H1 (cell line): ENCODE measurements at regions not wholly inside any gene's neighbourhood (a gene's known extent, or its start where the extent isn't known, plus 50 kb on each side); places are given as distances from the start of the nearest gene placed in this dataset.

ENCODE experiments used
- CTCF ChIA-PET: fragments of 300-600 bp; sonication (Branson Sonifier 250); formaldehyde crosslinking; loops from one replicate; lab custom pipeline; 2021; ENCODE audit not compliant: partially characterized antibody; lab: Charles Lee
- POLR2A ChIA-PET: fragments of 300-600 bp; sonication (Branson Sonifier 250); formaldehyde crosslinking; loops from one replicate; lab custom pipeline; 2021; ENCODE audit warnings: inconsistent platforms; ENCODE audit not compliant: partially characterized antibody; lab: Charles Lee
- DNase-seq, 2 experiments: peaks; one replicate each; pipeline versions ENCODE4 v3.0.0 to v3.0.0-alpha.2; 2010 to 2022; ENCODE audit warnings: low spot score in 2 of 2, low read depth in 1 of 2, mixed read lengths in 1 of 2
- FAIRE-seq: peaks from 2 replicates; lab custom pipeline; 2011; peaks lifted over from hg19 to GRCh38; lab: Jason Lieb, UNC
- H2AFZ ChIP-seq: 2 replicates; pipeline ENCODE4 v1.8.1; 2012; ENCODE audit warnings: low read length, inconsistent platforms
- H2AK5ac ChIP-seq: 2 replicates; pipeline ENCODE4 v1.6.1; 2013; ENCODE audit warnings: low read depth, low read length
- H2BK120ac ChIP-seq: replicated peaks from 2 replicates; pipeline ENCODE3; 2013; ENCODE audit warnings: low read depth, low read length, inconsistent platforms
- H2BK12ac ChIP-seq: 2 replicates; pipeline ENCODE4 v1.6.1; 2013; ENCODE audit warnings: low read depth, low read length
- H2BK15ac ChIP-seq: 2 replicates; pipeline ENCODE4 v1.6.1; 2013; ENCODE audit warnings: low read length
- H2BK20ac ChIP-seq: 2 replicates; pipeline ENCODE4 v1.6.1; 2013; ENCODE audit warnings: low read length
- H2BK5ac ChIP-seq: 2 replicates; pipeline ENCODE4 v1.6.1; 2013; ENCODE audit warnings: low read depth, low read length
- H3K14ac ChIP-seq: 2 replicates; pipeline ENCODE4 v1.6.1; 2013; ENCODE audit warnings: inconsistent platforms; ENCODE audit not compliant: insufficient read length
- H3K18ac ChIP-seq: 2 replicates; pipeline ENCODE4 v1.6.1; 2013; ENCODE audit warnings: low read length; ENCODE audit errors: extremely low read depth
- H3K23ac ChIP-seq: 2 replicates; pipeline ENCODE4 v1.6.1; 2013; ENCODE audit warnings: inconsistent platforms; ENCODE audit not compliant: insufficient read length
- H3K23me2 ChIP-seq: 2 replicates; pipeline ENCODE4 v1.6.1; 2013; ENCODE audit warnings: low read depth, low read length
- H3K27ac ChIP-seq: 2 replicates; pipeline ENCODE4 v1.6.1; 2011; ENCODE audit warnings: low read depth, low read length, inconsistent platforms
- H3K27me3 ChIP-seq, 4 experiments: replicated peaks in 1 of 4; 1 replicate in 1 of 4; 2 replicates in 3 of 4; pipeline versions ENCODE4 v1.6.1 to v1.8.1; 2011 to 2013; ENCODE audit warnings: low read length in 3 of 4, mild to moderate bottlenecking in 3 of 4, inconsistent platforms in 2 of 4, mixed read lengths in 2 of 4, moderate library complexity in 1 of 4; ENCODE audit not compliant: control insufficient read depth in 3 of 4, insufficient read depth in 3 of 4; ENCODE audit errors: extremely low read depth in 1 of 4
- H3K36me3 ChIP-seq, 4 experiments: 2 replicates each; pipeline versions ENCODE4 v1.6.1 to v1.8.1; 2011 to 2013; ENCODE audit warnings: mild to moderate bottlenecking in 4 of 4, low read length in 3 of 4, moderate library complexity in 2 of 4, control low read depth in 1 of 4, inconsistent platforms in 1 of 4; ENCODE audit not compliant: insufficient read depth in 4 of 4, control insufficient read depth in 2 of 4
- H3K4ac ChIP-seq: replicated peaks from 2 replicates; pipeline ENCODE3; 2013; ENCODE audit warnings: low read length, low read depth, mixed read lengths, inconsistent platforms; ENCODE audit not compliant: insufficient read length
- H3K4me1 ChIP-seq, 4 experiments: replicated peaks in 1 of 4; 1 replicate in 1 of 4; 2 replicates in 3 of 4; pipeline versions ENCODE4 v1.6.1 to v1.8.1; 2011 to 2013; ENCODE audit warnings: low read length in 3 of 4, inconsistent platforms in 2 of 4, mixed read lengths in 1 of 4; ENCODE audit not compliant: insufficient read depth in 4 of 4, control insufficient read depth in 3 of 4
- H3K4me2 ChIP-seq, 2 experiments: 2 replicates each; pipeline versions ENCODE4 v1.6.1 to v1.8.1; 2011 to 2013; ENCODE audit warnings: low read depth in 2 of 2, low read length in 2 of 2, control low read depth in 1 of 2, inconsistent platforms in 1 of 2, mild to moderate bottlenecking in 1 of 2; ENCODE audit not compliant: insufficient read depth in 1 of 2
- H3K4me3 ChIP-seq, 4 experiments: fragments of 200-600, 300-600 bp in 1 of 4; sonication (generic), shearing (Covaris generic), sonication (Bioruptor Twin) in 1 of 4; 2 replicates each; pipeline versions ENCODE4 v1.5.1 to v1.8.1; 2011 to 2016; ENCODE audit warnings: low read length in 4 of 4, low read depth in 3 of 4, control low read depth in 2 of 4, inconsistent platforms in 2 of 4, mild to moderate bottlenecking in 2 of 4, mixed read lengths in 1 of 4, moderate library complexity in 1 of 4; ENCODE audit not compliant: insufficient read depth in 2 of 4; ENCODE audit errors: extremely low read depth in 1 of 4
- H3K56ac ChIP-seq: replicated peaks from 2 replicates; pipeline ENCODE3; 2013; ENCODE audit warnings: low read depth, mild to moderate bottlenecking, mixed read lengths, low read length, inconsistent platforms; ENCODE audit not compliant: insufficient read length
- H3K79me1 ChIP-seq: 2 replicates; pipeline ENCODE4 v1.6.1; 2013; ENCODE audit warnings: low read depth, low read length, control low read depth
- H3K79me2 ChIP-seq, 2 experiments: 2 replicates each; pipeline versions ENCODE4 v1.6.1 to v1.8.1; 2012 to 2013; ENCODE audit warnings: low read length in 2 of 2, mild to moderate bottlenecking in 2 of 2, inconsistent platforms in 1 of 2; ENCODE audit not compliant: insufficient read depth in 2 of 2, control insufficient read depth in 1 of 2
- H3K9ac ChIP-seq, 4 experiments: replicated peaks in 1 of 4; 1 replicate in 1 of 4; 2 replicates in 3 of 4; pipeline versions ENCODE4 v1.6.1 to v1.8.1; 2011 to 2013; ENCODE audit warnings: low read depth in 3 of 4, low read length in 3 of 4, control low read depth in 2 of 4, mild to moderate bottlenecking in 2 of 4, moderate library complexity in 2 of 4, inconsistent platforms in 1 of 4; ENCODE audit errors: extremely low read depth in 1 of 4
- H3K9me3 ChIP-seq, 2 experiments: 2 replicates each; pipeline versions ENCODE4 v1.6.1 to v1.8.1; 2012 to 2013; ENCODE audit warnings: mild to moderate bottlenecking in 2 of 2, moderate library complexity in 2 of 2, control low read depth in 1 of 2, inconsistent platforms in 1 of 2, low read depth in 1 of 2, low read length in 1 of 2, mixed read lengths in 1 of 2; ENCODE audit not compliant: insufficient read depth in 2 of 2
- H4K20me1 ChIP-seq, 2 experiments: replicated peaks in 1 of 2; 2 replicates each; pipeline versions ENCODE3 to v1.8.1; 2011 to 2013; ENCODE audit warnings: inconsistent platforms in 2 of 2, low read length in 2 of 2, mild to moderate bottlenecking in 1 of 2; ENCODE audit not compliant: insufficient read depth in 2 of 2, control insufficient read depth in 1 of 2
- H4K5ac ChIP-seq: 2 replicates; pipeline ENCODE4 v1.6.1; 2013; ENCODE audit warnings: low read length, low read depth, mixed read lengths, inconsistent platforms; ENCODE audit not compliant: insufficient read length
- H4K8ac ChIP-seq: 2 replicates; pipeline ENCODE4 v1.8.0; 2013; ENCODE audit warnings: mild to moderate bottlenecking, moderate library complexity, low read length, inconsistent platforms; ENCODE audit not compliant: insufficient read depth; ENCODE audit errors: extremely low read depth
- H4K91ac ChIP-seq: replicated peaks from 2 replicates; pipeline ENCODE3; 2013; ENCODE audit warnings: low read length, mixed read lengths, inconsistent platforms; ENCODE audit not compliant: insufficient read length
- JUND ChIP-seq: IDR thresholded peaks from 2 replicates; pipeline ENCODE4 v1.6.1; 2011; ENCODE audit warnings: mild to moderate bottlenecking, improper control_type of control experiment, low read length
- KDM5A ChIP-seq: fragments of 200-600 bp; IDR thresholded peaks from 2 replicates; pipeline ENCODE4 v1.7.1; 2012; ENCODE audit warnings: mild to moderate bottlenecking, low read length, inconsistent platforms, mixed read lengths
- POLR2A ChIP-seq, 2 experiments: IDR thresholded peaks; 1 replicate in 1 of 2; 2 replicates in 1 of 2; pipeline ENCODE4 v1.6.1; 2011; ENCODE audit warnings: low read depth in 2 of 2, low read length in 2 of 2, mild to moderate bottlenecking in 2 of 2; ENCODE audit errors: control extremely low read depth in 1 of 2
- RAD21 ChIP-seq, 2 experiments: IDR thresholded peaks in 1 of 2; conservative IDR thresholded peaks in 1 of 2; 2 replicates each; pipeline ENCODE4 v1.6.1; 2011; ENCODE audit warnings: low read depth in 2 of 2, low read length in 2 of 2, improper control_type of control experiment in 1 of 2, inconsistent platforms in 1 of 2, mild to moderate bottlenecking in 1 of 2, moderate library complexity in 1 of 2
- RNF2 ChIP-seq: fragments of 200-900, 300-1000 bp; sonication (generic); IDR thresholded peaks from 2 replicates; pipeline ENCODE4 v1.7.1; 2016; ENCODE audit warnings: borderline replicate concordance, low read depth, mild to moderate bottlenecking, antibody characterized with exemption, low read length; ENCODE audit not compliant: poor library complexity, severe bottlenecking; ENCODE audit errors: missing control alignments
- SAP30 ChIP-seq: fragments of 300-600 bp; sonication (generic); IDR thresholded peaks from 2 replicates; pipeline ENCODE4 v1.7.1; 2012; ENCODE audit warnings: low read length, moderate library complexity, mild to moderate bottlenecking, inconsistent platforms; ENCODE audit not compliant: insufficient read depth, insufficient replicate concordance
- WGBS, 2 experiments: shearing (Covaris generic) in 1 of 2; methylation state at CpG; one replicate each; pipeline versions ENCODE4 v1.1.6 to v1.1.7; 2013 to 2015; ENCODE audit warnings: low lambda C conversion rate in 2 of 2, mixed read lengths in 2 of 2, inconsistent platforms in 1 of 2, low coverage in 1 of 2, missing lambda C conversion rate in 1 of 2; ENCODE audit not compliant: insufficient replicate concordance in 2 of 2, insufficient coverage in 1 of 2, insufficient read length in 1 of 2; ENCODE audit errors: extremely low coverage in 1 of 2, missing lambda C conversion rate in 1 of 2; 5-methylcytosine and 5-hydroxymethylcytosine counted together
- TF ChIP-seq, protein P1 (sequence below): IDR thresholded peaks from 2 replicates; pipeline ENCODE4 v1.6.1; 2011; ENCODE audit warnings: low read length, improper control_type of control experiment
- TF ChIP-seq, protein P2 (sequence below): IDR thresholded peaks from 2 replicates; pipeline ENCODE4 v1.6.1; 2012; ENCODE audit warnings: inconsistent platforms

DNA sequence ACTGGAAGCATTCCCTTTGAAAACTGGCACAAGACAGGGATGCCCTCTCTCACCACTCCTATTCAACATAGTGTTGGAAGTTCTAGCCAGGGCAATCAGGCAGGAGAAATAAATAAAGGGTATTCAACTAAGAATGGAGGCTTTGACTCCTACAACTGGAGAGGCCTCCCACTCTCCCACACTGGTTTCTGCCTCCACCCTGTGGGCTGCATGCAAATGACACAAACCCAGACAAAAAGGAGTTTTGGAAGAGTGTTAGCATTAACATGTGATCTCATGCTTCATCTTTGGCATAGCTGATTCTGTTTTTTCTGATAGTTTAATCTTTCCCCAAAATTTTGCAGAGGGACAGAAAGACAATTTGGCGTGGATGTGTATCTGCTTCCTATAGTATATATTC lies 80.8 kb upstream of the IQCM start:
- H2BK5ac ChIP-seq: no peak overlapping the region
- H2AFZ ChIP-seq: no peak overlapping the region
- DNase-seq (no peak), FAIRE-seq (no peak)
- no peak overlapping the region for H2AK5ac ChIP-seq
- no peak overlapping the region for H3K56ac ChIP-seq
- ChIA-PET POLR2A (no interaction called here), CTCF (interaction anchor here (1.0 to 3.1 kb wide), 13 partner anchors 10 to 527 kb away, joined by 3 to 18 read pairs (median 4); no protein-coding TSS in a partner anchor)
- no peak overlapping the region for H3K9ac ChIP-seq
- peaks cover 0 to under 1% (median 0%) of the 10 kb centered on the region in 4 experiments; a peak in 1 of 7 replicates for H3K4me1 ChIP-seq
- no peak overlapping the region for H2BK12ac ChIP-seq
- H3K4ac ChIP-seq: no peak overlapping the region
- no peak overlapping the region for H4K5ac ChIP-seq
- H3K36me3 ChIP-seq: no peaks in the 10 kb centered on the region
- no peak overlapping the region for H3K14ac ChIP-seq
- H3K4me2 ChIP-seq: no peak overlapping the region
- 81% methylated on average over 1 of the region's 1 CpG; no CpG with 5 or more reads in 1 of the 2 experiments for WGBS, 2 experiments
- no peaks in the 10 kb centered on the region for H3K79me1 ChIP-seq
- no peak overlapping the region for H3K18ac ChIP-seq
- peaks cover 0 to 1% (median 0%) of the 10 kb centered on the region in 4 experiments; a peak in 1 of 7 replicates for H3K27me3 ChIP-seq
- no peaks in the 10 kb centered on the region for H3K79me2 ChIP-seq
- H3K4me3 ChIP-seq: no peak overlapping the region
- H3K27ac ChIP-seq: no peak overlapping the region
- H4K20me1 ChIP-seq: no peaks in the 10 kb centered on the region
- no peak overlapping the region for H4K91ac ChIP-seq
- no peak overlapping the region for H2BK120ac ChIP-seq
- H2BK15ac ChIP-seq: no peak overlapping the region
- H3K9me3 ChIP-seq: no peaks in the 10 kb centered on the region
- H2BK20ac ChIP-seq: no peak overlapping the region
- H4K8ac ChIP-seq: no peak overlapping the region
- H3K23ac ChIP-seq: no peak overlapping the region
- no peaks in the 10 kb centered on the region for H3K23me2 ChIP-seq
- no peak for TF ChIP-seq KDM5A
- TF ChIP-seq, protein P1, sequence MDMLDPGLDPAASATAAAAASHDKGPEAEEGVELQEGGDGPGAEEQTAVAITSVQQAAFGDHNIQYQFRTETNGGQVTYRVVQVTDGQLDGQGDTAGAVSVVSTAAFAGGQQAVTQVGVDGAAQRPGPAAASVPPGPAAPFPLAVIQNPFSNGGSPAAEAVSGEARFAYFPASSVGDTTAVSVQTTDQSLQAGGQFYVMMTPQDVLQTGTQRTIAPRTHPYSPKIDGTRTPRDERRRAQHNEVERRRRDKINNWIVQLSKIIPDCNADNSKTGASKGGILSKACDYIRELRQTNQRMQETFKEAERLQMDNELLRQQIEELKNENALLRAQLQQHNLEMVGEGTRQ: no peak
- TF ChIP-seq, protein P2, sequence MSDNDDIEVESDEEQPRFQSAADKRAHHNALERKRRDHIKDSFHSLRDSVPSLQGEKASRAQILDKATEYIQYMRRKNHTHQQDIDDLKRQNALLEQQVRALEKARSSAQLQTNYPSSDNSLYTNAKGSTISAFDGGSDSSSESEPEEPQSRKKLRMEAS: no peak
- no peak for TF ChIP-seq SAP30
- no peak for TF ChIP-seq RNF2
- TF ChIP-seq RAD21 (IDR thresholded peaks at IDR 0.05 in 1 of 2, conservative IDR thresholded peaks at IDR 0.05 in 1 of 2; ENCODE audit: low read depth in 2 of 2, low read length in 2 of 2): peak; percentile 72 to 78
- TF ChIP-seq POLR2A (IDR thresholded peaks at IDR 0.05; ENCODE audit: control extremely low read depth in 1 of 2, low read depth in 2 of 2, low read length in 2 of 2): no peak
- no peak for TF ChIP-seq JUND
